Endothelial cell of umbilical vein (primary cell): ENCODE measurements at regions not wholly inside any gene's neighbourhood (a gene's known extent, or its start where the extent isn't known, plus 50 kb on each side); places are given as distances from the start of the nearest gene placed in this dataset.

Experiments
- BruUV-seq: library from RNA; stranded (reverse); fragments of 400-500 nt; replicated peaks from 2 replicates; lab custom pipeline; 2021; lab: Mats Ljungman, UMichigan
- CTCF ChIA-PET: fragments of 300-600, 350-600 bp; sonication (Branson Sonifier 250); formaldehyde crosslinking; loops from one replicate; lab custom pipeline; 2021; ENCODE audit warnings: antibody characterized with exemption, inconsistent platforms; lab: Charles Lee
- POLR2A ChIA-PET: fragments of 300-600, 350-600 bp; sonication (Branson Sonifier 250); formaldehyde crosslinking; loops from one replicate; lab custom pipeline; 2021; ENCODE audit warnings: antibody characterized with exemption, inconsistent platforms; lab: Charles Lee
- DNase-seq: peaks from one replicate; pipeline ENCODE4 v3.0.0-alpha.2; 2011; ENCODE audit warnings: low read depth, low spot score
- FAIRE-seq: peaks from 2 replicates; lab custom pipeline; 2011; peaks lifted over from hg19 to GRCh38; lab: Jason Lieb, UNC
- H2AFZ ChIP-seq: 2 replicates; pipeline ENCODE4 v1.6.0; 2012; ENCODE audit warnings: low read depth, low read length, control low read depth, inconsistent platforms
- H3K27ac ChIP-seq: 2 replicates; pipeline ENCODE4 v1.5.1; 2011; ENCODE audit warnings: low read depth, mild to moderate bottlenecking, control low read depth, low read length, moderate library complexity; ENCODE audit not compliant: insufficient read depth
- H3K27me3 ChIP-seq, 2 experiments: 2 replicates each; pipeline versions ENCODE4 v1.6.0 to v1.6.1; 2011; ENCODE audit warnings: low read length in 2 of 2, mixed read lengths in 1 of 2; ENCODE audit not compliant: control insufficient read depth in 2 of 2, insufficient read depth in 2 of 2
- H3K36me3 ChIP-seq, 2 experiments: 2 replicates in 1 of 2; 3 replicates in 1 of 2; pipeline ENCODE4 v1.5.1; 2011; ENCODE audit warnings: low read length in 2 of 2, mild to moderate bottlenecking in 1 of 2, moderate library complexity in 1 of 2; ENCODE audit not compliant: control insufficient read depth in 2 of 2, insufficient read depth in 2 of 2; ENCODE audit errors: extremely low read depth in 1 of 2
- H3K4me1 ChIP-seq: 3 replicates; pipeline ENCODE4 v1.5.1; 2011; ENCODE audit warnings: mild to moderate bottlenecking, low read length; ENCODE audit not compliant: control insufficient read depth, insufficient read depth; ENCODE audit errors: extremely low read depth
- H3K4me2 ChIP-seq: 2 replicates; pipeline ENCODE4 v1.6.1; 2011; ENCODE audit warnings: low read length, control low read depth, mixed read lengths; ENCODE audit not compliant: insufficient read depth
- H3K4me3 ChIP-seq, 3 experiments: fragments of 200-600 bp in 1 of 3; sonication (generic), shearing (Covaris generic) in 1 of 3; replicated peaks in 1 of 3; 2 replicates each; pipeline ENCODE4 v1.5.1; 2011 to 2016; ENCODE audit warnings: control low read depth in 3 of 3, low read length in 3 of 3, mild to moderate bottlenecking in 2 of 3, inconsistent platforms in 1 of 3, low read depth in 1 of 3, moderate library complexity in 1 of 3; ENCODE audit not compliant: insufficient read depth in 1 of 3
- H3K79me2 ChIP-seq: 2 replicates; pipeline ENCODE4 v1.6.0; 2012; ENCODE audit warnings: low read length, inconsistent platforms; ENCODE audit not compliant: control insufficient read depth, insufficient read depth
- H3K9ac ChIP-seq: replicated peaks from 2 replicates; pipeline ENCODE3; 2011; ENCODE audit warnings: low read length, control low read depth; ENCODE audit not compliant: insufficient read depth; ENCODE audit errors: extremely low read depth
- H3K9me1 ChIP-seq: replicated peaks from 3 replicates; pipeline ENCODE4 v1.6.0; 2011; ENCODE audit warnings: mild to moderate bottlenecking, low read length; ENCODE audit not compliant: control insufficient read depth, insufficient read depth; ENCODE audit errors: extremely low read depth
- H3K9me3 ChIP-seq: replicated peaks from 2 replicates; pipeline ENCODE4 v1.5.1; 2012; ENCODE audit warnings: low read length, inconsistent platforms; ENCODE audit not compliant: control insufficient read depth, insufficient read depth
- H4K20me1 ChIP-seq: replicated peaks from 2 replicates; pipeline ENCODE3; 2011; ENCODE audit warnings: mild to moderate bottlenecking, low read length; ENCODE audit not compliant: control insufficient read depth, insufficient read depth; ENCODE audit errors: extremely low read depth
- EZH2 ChIP-seq: IDR thresholded peaks from 2 replicates; pipeline ENCODE4 v1.6.1; 2012; ENCODE audit warnings: borderline replicate concordance, low read depth, mild to moderate bottlenecking, moderate library complexity, low read length, inconsistent platforms; ENCODE audit not compliant: severe bottlenecking
- FOS ChIP-seq: IDR thresholded peaks from 2 replicates; pipeline ENCODE4 v1.6.1; 2011; ENCODE audit warnings: mild to moderate bottlenecking, low read length, moderate library complexity, borderline replicate concordance; ENCODE audit not compliant: insufficient read depth
- GATA2 ChIP-seq: IDR thresholded peaks from 2 replicates; pipeline ENCODE4 v1.7.0; 2011; ENCODE audit warnings: low read depth, mild to moderate bottlenecking, moderate library complexity, mixed read lengths, low read length; ENCODE audit not compliant: insufficient read length, insufficient read depth
- JUN ChIP-seq: IDR thresholded peaks from 2 replicates; pipeline ENCODE4 v1.6.1; 2011; ENCODE audit warnings: borderline replicate concordance, low read depth; ENCODE audit not compliant: insufficient read length, insufficient read depth
- MYC ChIP-seq: IDR thresholded peaks from one replicate; pipeline ENCODE4 v1.6.1; 2011; ENCODE audit warnings: mild to moderate bottlenecking, low read depth, low read length
- POLR2A ChIP-seq: IDR thresholded peaks from 2 replicates; pipeline ENCODE4 v1.6.1; 2012; ENCODE audit warnings: low read depth, mild to moderate bottlenecking, control low read depth, low read length
- POLR2AphosphoS5 ChIP-seq: IDR thresholded peaks from 2 replicates; pipeline ENCODE4 v1.6.1; 2012; ENCODE audit warnings: low read depth, mild to moderate bottlenecking, control low read depth, low read length, moderate library complexity; ENCODE audit not compliant: insufficient read depth
- dilution Hi-C: fragments of 300-500 bp; cut with MboI; formaldehyde crosslinking; loops from one replicate; pipeline ENCODE4 v1.15.0; 2019; ENCODE audit warnings: low sequenced_read_pairs; ENCODE audit not compliant: extremely low pct_ligation_motif_present
- intact Hi-C: fragments of 100-400 bp; cut with micrococcal nuclease; formaldehyde crosslinking; loops from one replicate; pipeline ENCODE4 v1.10.0; 2022
- TF ChIP-seq, protein P1 (sequence below), 2 donors: IDR thresholded peaks; 1 replicate in 1 of 2; 2 replicates in 1 of 2; pipeline ENCODE4 v1.5.1; 2011; ENCODE audit warnings: low read length in 2 of 2, mild to moderate bottlenecking in 2 of 2, moderate library complexity in 2 of 2, control low read depth in 1 of 2, inconsistent platforms in 1 of 2, low read depth in 1 of 2; ENCODE audit not compliant: insufficient read depth in 1 of 2; ENCODE audit errors: extremely low read depth in 1 of 2
- TF ChIP-seq, protein P2 (sequence below): IDR thresholded peaks from 2 replicates; pipeline ENCODE4 v1.6.1; 2011; ENCODE audit not compliant: insufficient read depth, insufficient read length

DNA sequence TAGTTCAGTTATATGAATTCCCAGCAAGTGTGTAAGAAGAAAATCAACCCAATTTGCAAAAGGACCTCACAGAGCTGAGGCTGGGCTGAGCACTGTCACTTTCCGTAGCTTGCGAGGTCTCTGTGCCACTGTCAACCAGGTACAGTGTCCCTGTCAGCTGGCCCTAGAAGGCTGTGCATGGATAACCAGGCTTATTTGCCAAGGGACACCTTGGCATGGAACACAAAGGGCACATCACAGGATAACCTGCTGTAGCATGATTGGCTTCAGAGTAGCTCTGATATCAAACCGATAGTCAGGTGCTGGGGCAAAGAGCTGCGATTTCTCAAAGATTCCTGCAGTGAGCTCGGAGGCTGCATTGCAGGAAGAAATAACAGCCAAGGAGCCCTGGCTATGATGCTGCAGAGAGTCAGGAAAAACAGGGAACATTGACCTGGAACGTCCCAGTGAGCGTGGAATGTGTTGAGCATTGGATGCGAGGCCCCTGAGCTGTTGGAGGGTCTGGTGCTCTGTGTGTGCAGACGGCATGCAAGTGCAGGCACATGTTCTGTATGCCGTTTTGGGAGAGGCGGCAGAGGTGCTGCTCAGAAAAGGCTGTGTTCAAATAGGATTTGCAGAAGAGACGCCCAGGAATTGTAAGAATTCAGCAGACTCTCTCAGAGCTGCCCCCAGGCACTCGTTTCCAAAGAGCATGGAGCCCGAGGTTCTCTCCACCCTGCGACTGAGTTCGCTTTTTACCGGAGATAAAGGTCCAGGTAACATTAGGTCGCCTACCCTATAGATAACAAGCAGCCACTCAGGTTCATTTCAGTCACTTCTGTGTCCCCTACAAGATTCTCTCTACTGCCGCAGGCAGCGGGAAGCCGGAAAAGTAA is 213.5 kb upstream of the IRS2 start:
- Histone ChIP-seq H4K20me1 (no peaks in the 10 kb centered on the region), H3K9me3 (no peaks in the 10 kb centered on the region), H3K79me2 (no peaks in the 10 kb centered on the region), H3K4me1 (no peaks in the 10 kb centered on the region), H3K4me3 (no peak overlapping the region), H3K4me2 (no peak overlapping the region), H3K36me3 (no peaks in the 10 kb centered on the region), H3K27ac (no peak overlapping the region), H3K9ac (no peak overlapping the region), H2AFZ (no peak overlapping the region), H3K27me3 (no peaks in the 10 kb centered on the region), H3K9me1 (no peaks in the 10 kb centered on the region)
- no TSS peak for BruUV-seq
- CTCF ChIA-PET: interaction anchor here (1.3 kb wide), 1 partner anchor 13 kb away, joined by 3 read pairs; no protein-coding TSS in a partner anchor
- dilution Hi-C loops (no loop called here), intact Hi-C loops (no loop called here)
- DNase-seq: no peak
- no peak for TF ChIP-seq FOS
- TF ChIP-seq MYC: no peak
- TF ChIP-seq POLR2AphosphoS5: no peak
- TF ChIP-seq, protein P1, sequence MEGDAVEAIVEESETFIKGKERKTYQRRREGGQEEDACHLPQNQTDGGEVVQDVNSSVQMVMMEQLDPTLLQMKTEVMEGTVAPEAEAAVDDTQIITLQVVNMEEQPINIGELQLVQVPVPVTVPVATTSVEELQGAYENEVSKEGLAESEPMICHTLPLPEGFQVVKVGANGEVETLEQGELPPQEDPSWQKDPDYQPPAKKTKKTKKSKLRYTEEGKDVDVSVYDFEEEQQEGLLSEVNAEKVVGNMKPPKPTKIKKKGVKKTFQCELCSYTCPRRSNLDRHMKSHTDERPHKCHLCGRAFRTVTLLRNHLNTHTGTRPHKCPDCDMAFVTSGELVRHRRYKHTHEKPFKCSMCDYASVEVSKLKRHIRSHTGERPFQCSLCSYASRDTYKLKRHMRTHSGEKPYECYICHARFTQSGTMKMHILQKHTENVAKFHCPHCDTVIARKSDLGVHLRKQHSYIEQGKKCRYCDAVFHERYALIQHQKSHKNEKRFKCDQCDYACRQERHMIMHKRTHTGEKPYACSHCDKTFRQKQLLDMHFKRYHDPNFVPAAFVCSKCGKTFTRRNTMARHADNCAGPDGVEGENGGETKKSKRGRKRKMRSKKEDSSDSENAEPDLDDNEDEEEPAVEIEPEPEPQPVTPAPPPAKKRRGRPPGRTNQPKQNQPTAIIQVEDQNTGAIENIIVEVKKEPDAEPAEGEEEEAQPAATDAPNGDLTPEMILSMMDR (IDR thresholded peaks at IDR 0.05; ENCODE audit: extremely low read depth in 1 of 2, insufficient read depth in 1 of 2, low read depth in 1 of 2, low read length in 2 of 2): no peak
- no peak for TF ChIP-seq JUN
- TF ChIP-seq, protein P2, sequence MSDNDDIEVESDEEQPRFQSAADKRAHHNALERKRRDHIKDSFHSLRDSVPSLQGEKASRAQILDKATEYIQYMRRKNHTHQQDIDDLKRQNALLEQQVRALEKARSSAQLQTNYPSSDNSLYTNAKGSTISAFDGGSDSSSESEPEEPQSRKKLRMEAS: no peak
- no peak for TF ChIP-seq EZH2
- no peak for TF ChIP-seq POLR2A
- no peak for TF ChIP-seq GATA2
- no peak for FAIRE-seq
- POLR2A ChIA-PET: no interaction called here
